Heart left ventricle (tissue), 13 donors: ENCODE measurements at regions not wholly inside any gene's neighbourhood (a gene's known extent, or its start where the extent isn't known, plus 50 kb on each side); places are given as distances from the start of the nearest gene placed in this dataset.

ENCODE experiments used
- POLR2A ChIP-seq, 2 donors: fragments of 450-650 bp; IDR thresholded peaks; one replicate each; pipeline ENCODE4 v1.6.1; 2017; ENCODE audit warnings: antibody characterized with exemption in 2 of 2, mild to moderate bottlenecking in 2 of 2, moderate library complexity in 2 of 2
- TF ChIP-seq, protein P1 (sequence below), 12 donors: fragments of 200-600 bp; sonication (generic) in 4 of 12; IDR thresholded peaks; one replicate each; pipeline versions ENCODE4 v1.5.0 to v1.8.0; 2018 to 2022; ENCODE audit warnings: antibody characterized with exemption in 12 of 12, mild to moderate bottlenecking in 5 of 12
- donor health status: ischemic (EF 13 %, LVEDD 7.1; RV severe dilation, severe dysfunction).
- donor health status: DM: no; HTN: yes; CAD: no.
- donor health status: DM: no; HTN: no; CAD: no.
- donor health status: ischemic (EF 25% LVEDD 6.9; RV normal size, moderate dysfunction).
- donor health status: ischemic (EF 25% LVEDD 5.7; RV mildly dilated, moderate dysfunction).
- donor health status: ischemic (EF 35%, LVEDD 5.7; RV mildly dilated, moderate dysfunction).
- donor health status: nonischemic (EF 11% LVEDD 7.7; RV severe dilation, severe dysfunction).
- donor health status: DM: yes; HTN: yes; CAD: no.
- donor health status: PGD.
- donor health status: ischemic (EF 29% LVEDD 5.4; RV normal size, mild dysfunction).
- donor health status: nonischemic (EF 23%, LVEDD 6.1; RV moderate dilation, normal function).

- TF ChIP-seq, protein P1, sequence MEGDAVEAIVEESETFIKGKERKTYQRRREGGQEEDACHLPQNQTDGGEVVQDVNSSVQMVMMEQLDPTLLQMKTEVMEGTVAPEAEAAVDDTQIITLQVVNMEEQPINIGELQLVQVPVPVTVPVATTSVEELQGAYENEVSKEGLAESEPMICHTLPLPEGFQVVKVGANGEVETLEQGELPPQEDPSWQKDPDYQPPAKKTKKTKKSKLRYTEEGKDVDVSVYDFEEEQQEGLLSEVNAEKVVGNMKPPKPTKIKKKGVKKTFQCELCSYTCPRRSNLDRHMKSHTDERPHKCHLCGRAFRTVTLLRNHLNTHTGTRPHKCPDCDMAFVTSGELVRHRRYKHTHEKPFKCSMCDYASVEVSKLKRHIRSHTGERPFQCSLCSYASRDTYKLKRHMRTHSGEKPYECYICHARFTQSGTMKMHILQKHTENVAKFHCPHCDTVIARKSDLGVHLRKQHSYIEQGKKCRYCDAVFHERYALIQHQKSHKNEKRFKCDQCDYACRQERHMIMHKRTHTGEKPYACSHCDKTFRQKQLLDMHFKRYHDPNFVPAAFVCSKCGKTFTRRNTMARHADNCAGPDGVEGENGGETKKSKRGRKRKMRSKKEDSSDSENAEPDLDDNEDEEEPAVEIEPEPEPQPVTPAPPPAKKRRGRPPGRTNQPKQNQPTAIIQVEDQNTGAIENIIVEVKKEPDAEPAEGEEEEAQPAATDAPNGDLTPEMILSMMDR (IDR thresholded peaks at IDR 0.05), result no peak
- TF ChIP-seq POLR2A (IDR thresholded peaks at IDR 0.05), result no peak
These were observed 725.1 kb downstream of the EPHA4 start for GRCh38 chr2:220847006-220847405.
